Fibroblast of lung (primary cell): ENCODE measurements at regions not wholly inside any gene's neighbourhood (a gene's known extent, or its start where the extent isn't known, plus 50 kb on each side); places are given as distances from the start of the nearest gene placed in this dataset.

Experiments
- CTCF ChIP-seq, 2 donors: IDR thresholded peaks in 1 of 2; conservative IDR thresholded peaks in 1 of 2; 1 replicate in 1 of 2; 2 replicates in 1 of 2; pipeline ENCODE4 v1.5.1; 2011 to 2012; ENCODE audit warnings: low read length in 2 of 2, control low read depth in 1 of 2, inconsistent platforms in 1 of 2, low read depth in 1 of 2, mild to moderate bottlenecking in 1 of 2
- EZH2 ChIP-seq: IDR thresholded peaks from 2 replicates; pipeline ENCODE4 v1.5.1; 2012; ENCODE audit warnings: low read length, control low read depth, mild to moderate bottlenecking; ENCODE audit errors: missing control alignments

GRCh38 chr22:22770280-22770871 is 117.2 kb upstream of the IGLL5 start:
- TF ChIP-seq CTCF (conservative IDR thresholded peaks at IDR 0.05 in 1 of 2, IDR thresholded peaks at IDR 0.05 in 1 of 2; ENCODE audit: low read depth in 1 of 2, low read length in 2 of 2) (peak; percentile 42 to 73), EZH2 (no peak)
